C4-2B (cell line): ENCODE measurements at regions not wholly inside any gene's neighbourhood (a gene's known extent, or its start where the extent isn't known, plus 50 kb on each side); places are given as distances from the start of the nearest gene placed in this dataset.

Experiments used
- ZFX ChIP-seq: fragments of 450-650 bp; IDR thresholded peaks from 2 replicates; pipeline ENCODE4 v1.6.1; 2017
- TF ChIP-seq, protein P1 (sequence below): fragments of 450-650 bp; conservative IDR thresholded peaks from 2 replicates; pipeline ENCODE4 v1.5.1; 2017; ENCODE audit warnings: mild to moderate bottlenecking

DNA sequence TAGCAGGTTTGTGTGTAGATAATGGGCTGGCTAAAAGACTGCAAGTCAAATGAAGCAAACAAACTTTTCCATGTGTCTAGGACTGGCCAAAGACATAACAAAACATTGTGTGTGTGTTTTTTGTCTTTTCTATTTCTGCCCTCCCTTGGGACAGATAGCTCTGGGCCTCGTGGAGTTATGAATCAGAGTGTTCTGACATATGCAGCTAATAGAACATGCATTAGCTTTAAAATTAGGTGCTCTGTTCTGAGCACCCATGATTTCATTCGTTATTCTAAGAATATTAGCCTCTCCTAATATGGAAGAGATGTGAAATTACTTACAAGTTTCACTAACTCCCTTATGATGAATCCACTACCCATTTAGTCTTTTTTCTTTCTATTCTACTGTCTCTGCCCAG is 367.3 kb upstream of the PAPPA start:
- TF ChIP-seq, protein P1, sequence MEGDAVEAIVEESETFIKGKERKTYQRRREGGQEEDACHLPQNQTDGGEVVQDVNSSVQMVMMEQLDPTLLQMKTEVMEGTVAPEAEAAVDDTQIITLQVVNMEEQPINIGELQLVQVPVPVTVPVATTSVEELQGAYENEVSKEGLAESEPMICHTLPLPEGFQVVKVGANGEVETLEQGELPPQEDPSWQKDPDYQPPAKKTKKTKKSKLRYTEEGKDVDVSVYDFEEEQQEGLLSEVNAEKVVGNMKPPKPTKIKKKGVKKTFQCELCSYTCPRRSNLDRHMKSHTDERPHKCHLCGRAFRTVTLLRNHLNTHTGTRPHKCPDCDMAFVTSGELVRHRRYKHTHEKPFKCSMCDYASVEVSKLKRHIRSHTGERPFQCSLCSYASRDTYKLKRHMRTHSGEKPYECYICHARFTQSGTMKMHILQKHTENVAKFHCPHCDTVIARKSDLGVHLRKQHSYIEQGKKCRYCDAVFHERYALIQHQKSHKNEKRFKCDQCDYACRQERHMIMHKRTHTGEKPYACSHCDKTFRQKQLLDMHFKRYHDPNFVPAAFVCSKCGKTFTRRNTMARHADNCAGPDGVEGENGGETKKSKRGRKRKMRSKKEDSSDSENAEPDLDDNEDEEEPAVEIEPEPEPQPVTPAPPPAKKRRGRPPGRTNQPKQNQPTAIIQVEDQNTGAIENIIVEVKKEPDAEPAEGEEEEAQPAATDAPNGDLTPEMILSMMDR: no peak
- no peak for TF ChIP-seq ZFX
